MG63 (cell line): ENCODE measurements at regions not wholly inside any gene's neighbourhood (a gene's known extent, or its start where the extent isn't known, plus 50 kb on each side); places are given as distances from the start of the nearest gene placed in this dataset.

Experiments used
- DNase-seq: peaks from one replicate; pipeline ENCODE4 v3.0.0-alpha.2; 2020
- H3K27me3 ChIP-seq: fragments of 250-450 bp; sonication (Bioruptor Pico); 2 replicates; pipeline ENCODE4 v1.5.1; 2020; ENCODE audit warnings: mild to moderate bottlenecking, moderate library complexity
- H3K36me3 ChIP-seq: fragments of 250-450 bp; sonication (Bioruptor Pico); 2 replicates; pipeline ENCODE4 v1.5.1; 2020; ENCODE audit warnings: mild to moderate bottlenecking, moderate library complexity
- H3K4me3 ChIP-seq: fragments of 250-450 bp; sonication (Bioruptor Pico); 2 replicates; pipeline ENCODE4 v1.5.1; 2020; ENCODE audit warnings: mild to moderate bottlenecking, moderate library complexity
- H3K9me3 ChIP-seq: fragments of 250-450 bp; sonication (Bioruptor Pico); 2 replicates; pipeline ENCODE4 v1.5.1; 2020; ENCODE audit warnings: mild to moderate bottlenecking, moderate library complexity

DNA sequence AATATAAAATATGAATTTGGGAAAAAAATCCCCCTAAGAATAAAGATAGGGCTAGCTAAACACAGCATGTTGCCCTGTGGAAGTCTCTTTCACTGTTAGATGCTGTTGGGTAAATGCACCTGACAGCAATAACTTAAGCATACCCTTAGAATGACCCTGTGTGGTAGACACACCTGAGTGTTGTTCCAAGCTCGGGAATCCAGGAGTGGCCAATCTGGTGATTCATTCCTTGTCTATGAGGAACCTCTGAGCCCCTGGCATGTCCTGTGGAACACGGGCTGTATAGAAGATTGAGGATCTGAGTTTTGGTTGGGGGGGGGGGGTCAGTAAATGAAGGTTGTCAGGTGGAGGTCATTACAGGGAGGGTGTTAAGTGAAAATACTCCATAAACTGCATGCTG lies 730.0 kb upstream of the IGFBP3 start:
- H3K9me3 ChIP-seq: peaks cover 4% of the 10 kb centered on the region; the same call in 1 of the 2 replicates
- no peak overlapping the region for H3K4me3 ChIP-seq
- no peak for DNase-seq
- H3K27me3 ChIP-seq: no peaks in the 10 kb centered on the region
- H3K36me3 ChIP-seq: no peaks in the 10 kb centered on the region

DNA sequence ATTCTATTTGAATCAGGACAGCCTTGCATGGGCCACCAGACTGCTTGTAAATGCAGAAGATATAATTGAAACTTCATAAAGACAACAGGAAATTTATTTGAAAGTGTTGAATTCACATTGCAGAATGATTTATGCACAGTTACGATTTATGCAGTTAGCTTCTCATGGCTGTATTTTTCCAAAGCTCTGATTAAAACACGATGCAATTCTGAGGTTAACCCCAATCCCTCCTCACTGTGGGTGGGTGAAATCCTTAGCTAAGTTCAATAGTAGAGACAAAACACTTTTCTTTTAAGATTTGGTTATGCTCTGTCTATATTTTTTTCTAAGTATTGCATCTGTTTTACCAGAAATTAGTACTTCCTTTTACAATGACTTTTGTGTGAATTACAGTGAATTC lies 728.8 kb upstream of the IGFBP3 start:
- no peak overlapping the region for H3K4me3 ChIP-seq
- no peak for DNase-seq
- H3K27me3 ChIP-seq: no peaks in the 10 kb centered on the region
- no peaks in the 10 kb centered on the region for H3K9me3 ChIP-seq
- H3K36me3 ChIP-seq: no peaks in the 10 kb centered on the region

DNA sequence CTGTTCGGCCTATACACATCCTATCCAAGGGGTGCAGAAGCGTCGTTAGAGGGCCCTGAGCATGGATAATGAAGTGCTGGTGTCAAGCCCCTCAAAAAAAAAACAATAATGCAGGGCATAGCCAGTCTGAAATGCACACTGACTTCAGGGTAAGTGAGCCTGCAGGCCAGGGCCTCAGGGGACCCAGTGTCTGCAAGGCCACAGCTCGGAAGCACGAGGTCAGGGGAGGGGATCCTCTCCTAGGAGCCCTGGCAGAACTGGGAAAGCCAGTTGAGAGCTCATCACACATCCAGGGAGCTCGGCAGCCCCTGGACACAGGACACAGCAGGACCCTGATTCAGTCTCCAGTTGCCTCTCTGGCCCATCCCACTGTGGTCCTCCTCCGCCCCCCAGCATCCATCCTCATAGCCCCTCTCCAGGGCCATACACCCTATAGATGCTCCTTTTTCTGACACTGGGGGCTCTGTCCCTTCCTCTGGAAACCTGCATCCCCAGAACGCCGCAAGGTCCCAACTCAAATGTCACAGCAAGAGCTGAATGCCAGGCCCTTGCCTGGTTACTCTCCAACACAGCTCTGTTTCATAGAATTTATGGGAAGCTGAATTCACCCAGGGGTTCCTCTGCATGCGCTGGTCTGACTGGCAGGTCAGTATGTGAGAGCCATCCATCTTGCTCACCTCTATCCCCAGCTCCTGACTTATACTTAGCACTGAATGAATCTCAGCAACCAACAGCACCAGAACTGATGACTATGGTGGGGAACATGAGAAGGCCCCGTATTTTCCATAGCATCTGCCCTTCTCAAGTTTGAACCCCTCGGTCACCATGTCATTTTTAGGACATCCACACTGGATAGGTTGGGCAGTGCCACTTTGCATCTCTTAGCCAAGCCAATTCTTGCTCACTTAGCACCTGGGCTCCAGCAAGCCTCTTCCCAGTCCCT lies 717.0 kb upstream of the IGFBP3 start:
- Histone ChIP-seq H3K9me3 (no peaks in the 10 kb centered on the region), H3K36me3 (no peaks in the 10 kb centered on the region), H3K4me3 (no peak overlapping the region), H3K27me3 (no peaks in the 10 kb centered on the region)
- DNase-seq: no peak

DNA sequence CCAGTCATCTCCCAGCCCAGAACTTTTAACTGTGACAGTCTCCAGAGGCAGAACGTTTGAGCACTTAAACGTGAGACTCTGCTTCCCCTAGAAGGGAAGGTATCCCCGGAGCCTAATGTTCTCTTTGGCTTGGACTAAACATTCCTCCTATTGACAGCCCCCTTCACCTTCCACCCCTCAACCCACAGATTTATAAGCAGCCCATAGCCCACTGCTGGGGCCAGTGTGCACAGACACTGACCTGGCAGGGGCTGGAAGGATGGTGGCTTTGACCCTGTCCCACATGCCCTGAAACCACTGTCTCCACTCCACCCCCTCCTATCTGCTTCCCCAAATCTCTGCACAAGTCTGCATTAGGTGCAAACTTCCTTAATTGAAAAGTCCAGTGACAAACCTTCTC lies 715.0 kb upstream of the IGFBP3 start:
- H3K9me3 ChIP-seq: no peaks in the 10 kb centered on the region
- H3K27me3 ChIP-seq: no peaks in the 10 kb centered on the region
- H3K4me3 ChIP-seq: no peak overlapping the region
- DNase-seq: no peak
- no peaks in the 10 kb centered on the region for H3K36me3 ChIP-seq

DNA sequence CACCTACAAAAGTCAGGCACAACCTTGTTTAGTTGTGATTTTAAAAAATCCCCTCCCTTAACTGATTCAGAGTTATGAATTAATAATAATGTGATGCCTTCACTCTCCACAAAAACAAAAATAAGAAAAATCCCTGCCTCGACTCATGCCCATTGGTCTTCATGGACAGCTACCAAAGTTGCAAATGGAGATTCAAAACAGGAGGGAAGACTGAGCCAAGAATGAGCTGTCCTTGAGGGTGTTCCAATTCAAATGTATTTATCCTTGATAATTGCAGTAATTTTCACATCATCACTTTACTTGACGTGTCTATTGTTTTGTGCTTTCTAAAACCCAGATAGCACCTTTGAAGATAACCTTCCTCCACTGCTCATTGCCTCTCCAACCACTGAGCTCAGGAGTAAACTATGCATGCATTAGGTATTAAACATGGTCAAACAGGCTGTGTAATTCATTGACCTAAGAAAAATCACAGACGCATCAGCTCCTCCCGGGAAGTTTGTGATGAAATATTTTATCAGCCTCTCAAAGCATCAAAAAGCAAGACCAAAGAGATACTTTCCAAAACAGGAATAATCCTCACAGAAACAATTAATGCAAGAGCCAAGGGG lies 712.7 kb upstream of the IGFBP3 start:
- no peak for DNase-seq
- Histone ChIP-seq H3K9me3 (no peaks in the 10 kb centered on the region), H3K4me3 (no peak overlapping the region), H3K27me3 (no peaks in the 10 kb centered on the region), H3K36me3 (no peaks in the 10 kb centered on the region)

DNA sequence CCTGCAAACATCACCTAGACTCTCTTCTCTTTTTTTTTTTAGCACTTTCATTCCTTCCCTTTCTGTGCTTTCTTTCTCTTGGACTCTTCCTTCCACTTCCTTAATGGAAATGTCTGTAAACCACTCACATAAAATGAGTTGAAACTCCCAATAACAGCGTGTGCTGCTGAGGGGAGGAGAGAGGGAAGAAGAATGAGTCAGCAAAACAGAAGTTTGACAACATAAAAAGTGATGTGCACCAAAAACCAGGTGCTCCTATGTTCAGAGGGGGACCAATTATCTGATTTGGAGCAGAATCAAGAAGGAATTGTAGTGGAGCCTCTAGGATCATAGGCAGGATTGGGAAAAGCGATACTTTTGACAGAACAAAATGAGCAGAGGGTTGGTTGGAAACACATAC lies 712.1 kb upstream of the IGFBP3 start:
- Histone ChIP-seq H3K36me3 (no peaks in the 10 kb centered on the region), H3K9me3 (no peaks in the 10 kb centered on the region), H3K4me3 (no peak overlapping the region), H3K27me3 (no peaks in the 10 kb centered on the region)
- DNase-seq: no peak

DNA sequence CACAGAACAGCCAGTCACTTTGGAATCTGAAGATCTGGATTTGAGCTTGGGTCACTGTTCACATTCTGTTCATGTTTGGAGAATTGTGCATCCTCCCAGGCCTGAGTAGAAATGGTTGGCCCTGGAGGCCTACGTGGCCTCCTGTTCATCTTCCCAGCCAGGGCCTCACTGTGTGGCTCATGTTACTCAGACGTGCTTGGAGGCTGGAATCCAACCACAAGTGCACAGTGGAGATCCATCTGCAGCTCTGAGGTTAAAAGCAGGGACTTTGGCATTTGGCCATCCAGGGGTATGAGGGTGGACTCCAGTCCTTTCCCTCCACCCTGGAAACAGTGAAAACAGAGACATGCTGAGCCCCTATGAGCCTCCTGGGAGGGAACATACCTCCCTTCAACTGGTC lies 709.0 kb upstream of the IGFBP3 start:
- Histone ChIP-seq H3K9me3 (no peaks in the 10 kb centered on the region), H3K4me3 (no peak overlapping the region), H3K27me3 (no peaks in the 10 kb centered on the region), H3K36me3 (no peaks in the 10 kb centered on the region)
- no peak for DNase-seq

DNA sequence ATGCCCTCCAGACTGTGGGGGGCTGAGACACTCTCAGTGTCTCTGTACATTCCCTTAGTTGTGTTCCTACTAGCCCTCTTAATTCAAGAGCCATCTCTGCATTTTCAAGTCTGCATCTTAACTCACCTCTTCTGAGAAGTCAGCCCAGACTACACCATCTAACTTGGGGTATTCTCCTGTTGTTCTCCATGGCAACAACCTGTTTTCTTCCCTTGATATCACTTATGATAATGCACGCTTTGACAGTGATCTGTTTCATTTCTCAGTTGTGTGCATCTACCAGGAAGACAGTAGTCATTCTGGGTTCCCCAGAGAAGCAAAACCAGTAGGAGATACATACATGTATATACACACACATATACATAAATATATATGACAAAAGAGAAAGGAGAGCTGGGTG lies 707.3 kb upstream of the IGFBP3 start:
- Histone ChIP-seq H3K4me3 (no peak overlapping the region), H3K9me3 (no peaks in the 10 kb centered on the region), H3K27me3 (no peaks in the 10 kb centered on the region), H3K36me3 (no peaks in the 10 kb centered on the region)
- DNase-seq: no peak

DNA sequence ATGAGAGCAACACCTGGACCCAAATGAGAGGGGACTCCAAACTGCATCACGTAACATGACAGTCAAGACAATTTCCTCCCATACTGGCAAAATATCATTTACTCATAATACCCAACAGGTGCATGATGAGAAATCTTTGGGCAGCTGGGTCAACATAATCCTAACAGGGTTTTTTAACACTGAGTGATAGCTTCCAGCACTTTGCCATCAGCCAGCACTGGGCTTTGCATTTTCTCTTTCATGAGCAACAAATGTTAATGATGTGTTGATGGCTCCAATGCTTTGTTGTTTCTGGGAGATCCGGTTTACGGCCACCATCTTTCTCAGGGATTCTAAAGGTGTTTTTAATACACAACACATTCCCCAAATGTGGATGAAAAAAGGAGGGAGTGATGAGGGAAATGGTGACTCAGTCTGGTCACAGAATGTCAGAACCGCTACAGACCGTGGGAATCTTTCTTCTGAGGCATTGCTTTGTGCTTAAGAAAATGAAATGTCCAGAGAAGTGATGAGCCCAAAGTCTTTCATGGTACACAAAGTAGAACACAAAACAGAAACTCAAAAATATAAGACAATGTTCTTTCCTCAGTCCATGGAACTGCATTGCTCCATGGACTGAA lies 705.7 kb upstream of the IGFBP3 start:
- no peaks in the 10 kb centered on the region for H3K36me3 ChIP-seq
- H3K9me3 ChIP-seq: no peaks in the 10 kb centered on the region
- no peaks in the 10 kb centered on the region for H3K27me3 ChIP-seq
- no peak for DNase-seq
- H3K4me3 ChIP-seq: no peak overlapping the region

DNA sequence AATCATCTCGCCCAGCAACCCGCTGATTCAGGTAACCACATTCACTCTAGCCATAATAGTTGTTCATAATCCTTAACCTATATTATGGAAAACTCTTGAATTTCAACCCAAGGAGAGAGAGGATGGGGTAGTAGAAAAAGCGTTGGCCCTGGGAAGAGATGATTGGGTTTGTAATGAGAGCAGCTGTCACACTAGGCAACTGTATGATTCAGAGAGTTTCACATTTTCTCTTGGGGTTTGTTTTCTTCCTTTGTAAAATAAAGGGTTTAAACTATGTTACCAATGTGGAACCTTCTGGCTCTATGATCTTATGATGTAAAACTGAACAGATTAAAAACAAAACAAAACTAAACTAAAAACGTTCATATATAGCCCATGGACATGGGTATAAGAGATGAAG lies 705.2 kb upstream of the IGFBP3 start:
- no peaks in the 10 kb centered on the region for H3K9me3 ChIP-seq
- no peak overlapping the region for H3K4me3 ChIP-seq
- no peaks in the 10 kb centered on the region for H3K27me3 ChIP-seq
- no peaks in the 10 kb centered on the region for H3K36me3 ChIP-seq
- DNase-seq: no peak

DNA sequence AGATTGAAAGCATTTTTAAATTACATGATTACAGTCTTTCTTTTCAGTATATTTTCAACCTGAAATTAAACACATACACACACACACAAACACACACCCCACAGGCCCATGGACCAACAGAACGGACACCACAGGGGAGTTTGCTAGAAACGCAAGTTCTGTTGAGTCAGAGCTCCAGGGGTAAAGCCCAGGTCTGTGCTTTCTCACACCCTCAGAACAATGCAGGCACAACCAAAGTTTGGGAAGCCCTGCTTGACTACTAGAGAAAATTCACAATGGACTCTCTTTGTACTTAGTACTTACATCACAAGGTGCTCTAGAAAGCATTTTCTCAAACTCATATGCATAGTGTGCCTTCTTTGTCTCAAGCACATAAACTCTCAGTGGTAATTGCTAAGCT lies 704.0 kb upstream of the IGFBP3 start:
- no peak for DNase-seq
- Histone ChIP-seq H3K9me3 (no peaks in the 10 kb centered on the region), H3K36me3 (no peaks in the 10 kb centered on the region), H3K27me3 (no peaks in the 10 kb centered on the region), H3K4me3 (no peak overlapping the region)

DNA sequence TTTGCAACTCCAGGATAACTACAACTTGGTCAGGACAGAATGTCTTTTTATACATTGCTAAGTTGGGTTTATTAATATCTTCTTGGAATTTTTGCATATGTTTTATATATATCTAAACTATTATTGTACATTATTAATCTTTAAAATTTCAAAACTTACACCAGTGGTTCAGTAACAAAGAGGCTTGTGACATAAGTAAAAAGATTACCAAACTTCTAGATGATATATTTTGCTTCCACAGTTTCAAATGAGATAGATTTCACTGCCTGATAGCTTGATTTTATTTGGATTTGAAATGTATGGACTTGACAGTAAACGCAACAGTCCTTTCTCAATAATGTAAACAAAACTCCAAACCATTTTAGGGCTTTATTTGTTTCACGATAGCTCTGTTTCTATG lies 701.2 kb upstream of the IGFBP3 start:
- no peak for DNase-seq
- Histone ChIP-seq H3K27me3 (no peaks in the 10 kb centered on the region), H3K4me3 (no peak overlapping the region), H3K36me3 (no peaks in the 10 kb centered on the region), H3K9me3 (no peaks in the 10 kb centered on the region)

DNA sequence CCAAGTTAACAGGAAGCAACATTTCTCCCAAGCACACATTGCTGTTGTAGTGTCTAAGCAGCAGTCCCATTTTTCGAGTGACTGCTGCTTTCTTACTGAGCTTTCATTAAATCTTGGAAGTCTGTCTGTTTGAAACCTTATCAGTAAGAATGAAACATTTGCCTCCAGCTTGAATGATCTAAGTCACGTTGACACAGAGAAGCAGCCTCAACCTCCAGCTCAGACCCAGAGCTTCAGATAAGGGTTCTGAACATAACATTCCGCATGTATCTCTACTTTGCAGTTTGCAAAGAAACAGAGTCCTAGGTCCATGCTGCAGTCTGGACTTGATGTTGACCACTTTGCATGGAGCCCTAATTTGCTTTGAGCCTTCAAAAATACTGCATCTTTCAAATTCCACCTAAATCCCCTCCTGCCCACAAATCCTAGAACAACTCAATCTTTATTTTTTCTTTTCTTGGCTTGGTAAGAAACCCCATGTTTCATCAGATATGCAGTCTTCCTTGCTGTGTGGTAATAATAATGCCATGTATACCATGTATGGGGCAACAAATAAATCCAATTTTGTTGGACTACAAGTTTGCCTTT lies 698.7 kb upstream of the IGFBP3 start:
- Histone ChIP-seq H3K4me3 (no peak overlapping the region), H3K9me3 (no peaks in the 10 kb centered on the region), H3K27me3 (no peaks in the 10 kb centered on the region), H3K36me3 (no peaks in the 10 kb centered on the region)
- no peak for DNase-seq

DNA sequence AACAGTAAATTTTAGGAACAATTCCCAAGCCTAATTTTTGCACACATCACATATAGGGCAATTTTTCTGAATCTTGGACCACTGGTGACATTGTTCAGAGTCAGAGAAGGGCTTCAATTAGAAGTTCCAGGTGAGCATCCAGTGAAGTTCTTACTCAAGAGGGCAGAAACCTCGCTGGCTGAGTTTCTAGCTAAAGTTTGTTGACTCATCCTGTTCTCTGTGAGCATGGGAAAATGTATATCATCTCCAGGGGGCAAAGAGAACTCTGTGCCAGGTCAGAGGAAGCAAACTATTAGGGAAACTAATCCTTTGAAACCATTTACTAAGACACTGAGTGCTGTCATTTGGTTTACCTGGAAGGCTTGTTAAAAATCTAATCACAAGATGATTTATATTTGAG lies 695.6 kb upstream of the IGFBP3 start:
- H3K27me3 ChIP-seq: no peaks in the 10 kb centered on the region
- H3K4me3 ChIP-seq: no peak overlapping the region
- no peak for DNase-seq

DNA sequence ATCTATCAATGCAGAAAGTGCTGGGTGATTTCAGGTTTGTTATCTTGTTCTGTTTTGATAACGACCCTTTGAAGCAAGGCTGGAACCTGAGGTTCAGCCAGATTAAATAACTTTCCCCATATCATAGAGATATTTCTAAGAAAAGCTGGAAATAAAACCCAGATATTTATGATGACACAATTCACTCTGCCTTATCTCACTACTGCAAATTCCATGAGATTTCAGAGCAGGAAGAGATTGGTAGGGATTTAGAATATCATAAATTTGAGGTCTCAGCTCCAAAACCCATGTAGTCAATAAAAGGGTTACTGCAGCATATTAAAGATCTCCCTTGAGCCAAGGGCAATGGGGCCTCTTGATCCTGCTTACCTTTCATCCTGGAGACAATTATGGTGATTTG lies 692.5 kb upstream of the IGFBP3 start:
- no peak for DNase-seq

More for the DNA sequence above, 695.6 kb upstream of the IGFBP3 start:
- H3K9me3 ChIP-seq: no peaks in the 10 kb centered on the region
- H3K36me3 ChIP-seq: no peaks in the 10 kb centered on the region

DNA sequence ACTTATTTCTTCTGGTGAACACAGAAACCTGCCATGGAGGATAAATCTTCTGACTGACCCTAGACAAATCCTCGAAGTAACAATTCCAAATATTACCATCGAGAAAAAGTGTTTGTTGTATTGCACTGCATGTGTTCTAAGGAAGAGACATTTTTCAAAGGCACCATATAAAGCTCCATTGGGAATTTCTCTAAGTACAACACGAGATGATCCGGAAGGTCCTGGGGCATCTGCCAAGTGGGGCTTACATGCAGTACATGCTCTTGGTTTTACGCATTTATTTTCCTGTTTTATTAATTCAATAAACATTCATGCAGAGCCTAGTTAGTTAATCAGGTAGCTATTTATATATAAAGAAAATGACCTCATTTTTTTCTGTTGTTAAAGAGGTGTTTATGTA lies 692.0 kb upstream of the IGFBP3 start:
- no peak for DNase-seq
- H3K27me3 ChIP-seq: no peaks in the 10 kb centered on the region
- no peaks in the 10 kb centered on the region for H3K36me3 ChIP-seq
- no peak overlapping the region for H3K4me3 ChIP-seq
- H3K9me3 ChIP-seq: no peaks in the 10 kb centered on the region

More for the DNA sequence above, 692.5 kb upstream of the IGFBP3 start:
- H3K27me3 ChIP-seq: no peaks in the 10 kb centered on the region
- H3K4me3 ChIP-seq: no peak overlapping the region
- no peaks in the 10 kb centered on the region for H3K36me3 ChIP-seq
- H3K9me3 ChIP-seq: no peaks in the 10 kb centered on the region

DNA sequence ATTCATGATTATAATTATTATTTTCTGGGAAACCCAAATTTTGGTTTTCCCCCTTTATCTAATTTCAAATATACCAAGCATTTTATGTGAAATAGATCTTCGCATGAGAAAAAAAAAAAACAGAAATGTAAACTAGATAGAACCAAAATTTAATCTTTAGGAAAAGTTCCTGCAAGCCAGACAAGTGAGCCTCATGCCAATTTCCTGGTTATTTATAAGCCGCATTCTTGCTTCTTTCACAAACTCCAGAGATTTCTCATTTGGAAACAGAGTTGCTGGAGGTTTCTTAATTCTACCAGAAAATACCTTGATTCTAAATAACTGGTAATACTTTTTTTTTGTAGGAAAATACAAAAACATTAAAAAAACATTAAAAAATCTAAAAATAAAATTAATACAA lies 690.4 kb upstream of the IGFBP3 start:
- no peaks in the 10 kb centered on the region for H3K9me3 ChIP-seq
- no peak for DNase-seq
- H3K36me3 ChIP-seq: no peaks in the 10 kb centered on the region
- H3K27me3 ChIP-seq: no peaks in the 10 kb centered on the region
- no peak overlapping the region for H3K4me3 ChIP-seq
